OCI-LY1 (cell line): ENCODE measurements at regions not wholly inside any gene's neighbourhood (a gene's known extent, or its start where the extent isn't known, plus 50 kb on each side); places are given as distances from the start of the nearest gene placed in this dataset.

Source experiments
- CTCF ChIP-seq: fragments of 200-600 bp; sonication (generic), shearing (Covaris generic); IDR thresholded peaks from 2 replicates; pipeline ENCODE4 v1.5.1; 2017; ENCODE audit warnings: mild to moderate bottlenecking, antibody characterized with exemption, low read length, moderate library complexity, mixed read lengths
- EZH2 ChIP-seq: fragments of 200-600 bp; sonication (generic), shearing (Covaris generic); IDR thresholded peaks from 2 replicates; pipeline ENCODE4 v1.8.0; 2017; ENCODE audit warnings: borderline replicate concordance, mixed run types, mild to moderate bottlenecking, antibody characterized with exemption, low read length, moderate library complexity, mixed read lengths

GRCh38 chr7:113374955-113375354 lies 256.6 kb upstream of the SMIM30 start:
- TF ChIP-seq CTCF (no peak), EZH2 (no peak)
